HepG2 (cell line): ENCODE measurements at regions not wholly inside any gene's neighbourhood (a gene's known extent, or its start where the extent isn't known, plus 50 kb on each side); places are given as distances from the start of the nearest gene placed in this dataset.

Experiments
- ATAC-seq: fragments of 200-7000 bp; cut with Tn5 transposase; 3 replicates; pipeline ENCODE4 v1.9.1; 2020; ENCODE audit warnings: mild to moderate bottlenecking, moderate library complexity
- BruUV-seq: library from RNA; stranded (reverse); fragments of 400-500 nt; replicated peaks from 2 replicates; lab custom pipeline; 2021; lab: Mats Ljungman, UMichigan
- CTCF ChIA-PET: fragments of 300-600 bp; formaldehyde crosslinking; extraction: SDS; loops from one replicate; lab custom pipeline; 2021; ENCODE audit warnings: low total read pairs, inconsistent platforms, low intra/inter-chr PET ratio; lab: Yijun Ruan, JAX
- POLR2A ChIA-PET: fragments of 350-600 bp; sonication (Branson Sonifier 250); formaldehyde crosslinking; loops from one replicate; lab custom pipeline; 2020; ENCODE audit warnings: antibody characterized with exemption, inconsistent platforms; lab: Yijun Ruan, JAX
- DNase-seq: peaks from one replicate; pipeline ENCODE4 v3.0.0-alpha.2; 2015; ENCODE audit warnings: low spot score
- FAIRE-seq: peaks from 3 replicates; lab custom pipeline; 2011; peaks lifted over from hg19 to GRCh38; lab: Jason Lieb, UNC
- H2AFZ ChIP-seq: one replicate; pipeline ENCODE4 v1.6.1; 2011; ENCODE audit warnings: low read length, inconsistent platforms
- H3K27ac ChIP-seq: fragments of 300-600 bp; 3 replicates; pipeline ENCODE4 v1.8.0; 2011; ENCODE audit warnings: mixed run types, mild to moderate bottlenecking, mixed read lengths, low read length, inconsistent platforms; ENCODE audit not compliant: insufficient read depth; ENCODE audit errors: extremely low read length
- H3K27me3 ChIP-seq, 2 experiments: fragments of 200-600 bp in 1 of 2; 2 replicates in 1 of 2; 3 replicates in 1 of 2; pipeline versions ENCODE4 v1.6.0 to v1.8.0; 2011; ENCODE audit warnings: low read length in 2 of 2, mild to moderate bottlenecking in 2 of 2, moderate library complexity in 2 of 2, inconsistent platforms in 1 of 2; ENCODE audit not compliant: insufficient read depth in 2 of 2, control insufficient read depth in 1 of 2
- H3K36me3 ChIP-seq, 2 experiments: fragments of 200-600 bp in 1 of 2; replicated peaks in 1 of 2; 2 replicates in 1 of 2; 3 replicates in 1 of 2; pipeline versions ENCODE4 v1.5.1 to v1.8.0; 2011; ENCODE audit warnings: low read length in 2 of 2, inconsistent platforms in 1 of 2; ENCODE audit not compliant: insufficient read depth in 2 of 2, control insufficient read depth in 1 of 2
- H3K4me1 ChIP-seq: 2 replicates; pipeline ENCODE4 v1.5.1; 2012; ENCODE audit warnings: low read length, inconsistent platforms; ENCODE audit not compliant: insufficient read depth
- H3K4me2 ChIP-seq: 2 replicates; pipeline ENCODE4 v1.6.0; 2011; ENCODE audit warnings: low read depth, low read length, inconsistent platforms
- H3K4me3 ChIP-seq, 3 experiments: fragments of 200-600 bp in 1 of 3; sonication (generic), shearing (Covaris generic) in 1 of 3; replicated peaks in 1 of 3; 2 replicates each; pipeline ENCODE4 v1.5.1; 2011 to 2016; ENCODE audit warnings: low read length in 3 of 3, inconsistent platforms in 2 of 3, low read depth in 2 of 3, mild to moderate bottlenecking in 2 of 3, control low read depth in 1 of 3, mixed read lengths in 1 of 3; ENCODE audit not compliant: insufficient read depth in 1 of 3
- H3K79me2 ChIP-seq: one replicate; pipeline ENCODE4 v1.6.1; 2011; ENCODE audit warnings: low read length, inconsistent platforms; ENCODE audit not compliant: insufficient read depth
- H3K9ac ChIP-seq: 2 replicates; pipeline ENCODE4 v1.6.0; 2011; ENCODE audit warnings: mild to moderate bottlenecking, low read depth, low read length, inconsistent platforms; ENCODE audit not compliant: insufficient read depth
- H3K9me3 ChIP-seq: 2 replicates; pipeline ENCODE4 v1.5.1; 2012; ENCODE audit warnings: mild to moderate bottlenecking, low read length
- H4K20me1 ChIP-seq: 2 replicates; pipeline ENCODE4 v1.6.0; 2011; ENCODE audit warnings: inconsistent platforms, mild to moderate bottlenecking, low read length, moderate library complexity; ENCODE audit not compliant: insufficient read depth
- ARHGAP35 ChIP-seq: sonication (generic); formaldehyde crosslinking; IDR thresholded peaks from 2 replicates; pipeline ENCODE4 v1.9.0; 2022; ENCODE audit warnings: mild to moderate bottlenecking, inconsistent platforms, moderate library complexity, missing genetic modification reagents, borderline replicate concordance
- CBFB ChIP-seq: sonication (generic); formaldehyde crosslinking; IDR thresholded peaks from 2 replicates; pipeline ENCODE4 v1.4.0; 2020; ENCODE audit warnings: missing genetic modification reagents
- CC2D1A ChIP-seq: sonication (generic); formaldehyde crosslinking; IDR thresholded peaks from 2 replicates; pipeline ENCODE4 v1.8.1; 2023; ENCODE audit warnings: mild to moderate bottlenecking, missing genetic modification reagents
- FOSL2 ChIP-seq: sonication (generic); formaldehyde crosslinking; IDR thresholded peaks from 2 replicates; pipeline ENCODE4 v1.4.0; 2020; ENCODE audit warnings: missing genetic modification reagents
- FOXA3 ChIP-seq: IDR thresholded peaks from 2 replicates; pipeline ENCODE4 v1.6.1; 2016; ENCODE audit warnings: missing genetic modification reagents, missing compliant biosample characterization
- HDAC2 ChIP-seq: sonication (generic); formaldehyde crosslinking; IDR thresholded peaks from 2 replicates; pipeline ENCODE4 v1.4.0; 2020; ENCODE audit warnings: missing genetic modification reagents
- HOXA3 ChIP-seq: sonication (generic); formaldehyde crosslinking; IDR thresholded peaks from 2 replicates; pipeline ENCODE4 v1.5.0; 2020; ENCODE audit warnings: missing genetic modification reagents
- MAFK ChIP-seq, 2 experiments: IDR thresholded peaks in 1 of 2; conservative IDR thresholded peaks in 1 of 2; 2 replicates each; pipeline ENCODE4 v1.6.1; 2011; ENCODE audit warnings: improper control_type of control experiment in 2 of 2, low read length in 2 of 2
- MIXL1 ChIP-seq: IDR thresholded peaks from 2 replicates; pipeline ENCODE4 v1.6.1; 2016
- NR1H2 ChIP-seq: sonication (generic); formaldehyde crosslinking; IDR thresholded peaks from 2 replicates; pipeline ENCODE4 v1.8.1; 2022; ENCODE audit warnings: low read depth, missing genetic modification reagents, borderline replicate concordance
- SNAPC2 ChIP-seq: sonication (generic); formaldehyde crosslinking; IDR thresholded peaks from 2 replicates; pipeline ENCODE4 v1.8.1; 2022; ENCODE audit warnings: mild to moderate bottlenecking, missing genetic modification reagents
- STAT5B ChIP-seq: sonication (generic); formaldehyde crosslinking; IDR thresholded peaks from 2 replicates; pipeline ENCODE4 v1.4.0; 2020; ENCODE audit warnings: missing genetic modification reagents
- ZNF160 ChIP-seq: sonication (generic); formaldehyde crosslinking; IDR thresholded peaks from 2 replicates; pipeline ENCODE4 v1.8.0; 2022; ENCODE audit warnings: mild to moderate bottlenecking, inconsistent platforms, missing genetic modification reagents
- ZNF501 ChIP-seq: sonication (generic); formaldehyde crosslinking; IDR thresholded peaks from 2 replicates; pipeline ENCODE4 v1.5.1; 2020; ENCODE audit warnings: mild to moderate bottlenecking, moderate library complexity, missing genetic modification reagents
- ZNF562 ChIP-seq: sonication (generic); formaldehyde crosslinking; IDR thresholded peaks from 2 replicates; pipeline ENCODE4 v1.8.0; 2022; ENCODE audit warnings: missing genetic modification reagents, borderline replicate concordance
- ZNF619 ChIP-seq: sonication (generic); formaldehyde crosslinking; IDR thresholded peaks from 2 replicates; pipeline ENCODE4 v1.4.0; 2020; ENCODE audit warnings: mild to moderate bottlenecking, missing genetic modification reagents
- WGBS: methylation state at CpG from one replicate; pipeline ENCODE4 v1.1.6; 2017; ENCODE audit warnings: low lambda C conversion rate; 5-methylcytosine and 5-hydroxymethylcytosine counted together
- in situ Hi-C: cut with HindIII; loops from 2 replicates; pipeline ENCODE4 v1.10.0; 2017; ENCODE audit warnings: low pct_unique_long_range_greater_than_20kb; ENCODE audit not compliant: extremely low pct_ligation_motif_present
- intact Hi-C: fragments of 100-400 bp; cut with micrococcal nuclease; formaldehyde crosslinking; loops from one replicate; pipeline ENCODE4 v1.10.0; 2022; ENCODE audit not compliant: unreplicated experiment
- TF ChIP-seq, protein P1 (sequence below): sonication (generic); formaldehyde crosslinking; IDR thresholded peaks from 2 replicates; pipeline ENCODE4 v1.8.1; 2023; ENCODE audit warnings: mild to moderate bottlenecking, missing genetic modification reagents, borderline replicate concordance

DNA sequence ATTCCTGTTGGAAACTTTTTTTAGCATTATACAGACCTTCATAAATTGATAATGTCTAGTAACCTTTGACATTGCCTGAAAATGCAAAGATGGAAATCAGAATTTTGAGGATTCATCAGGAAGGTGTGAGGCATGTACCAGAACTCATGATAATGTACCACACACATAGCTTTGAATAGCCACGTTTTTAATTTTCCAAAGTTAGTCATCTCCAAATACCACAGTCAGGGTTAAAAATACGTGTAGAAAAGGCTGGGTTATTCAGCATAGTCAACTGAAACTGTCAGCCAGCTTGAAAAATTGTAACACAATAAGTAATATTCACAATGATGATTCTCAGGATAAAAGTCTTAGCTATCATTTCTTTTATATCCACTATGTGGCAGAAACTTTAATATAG is 102.0 kb upstream of the THRB start:
- Histone ChIP-seq H3K4me3 (no peak overlapping the region), H3K27ac (no peak overlapping the region), H3K79me2 (no peaks in the 10 kb centered on the region), H3K4me1 (peaks cover 11% of the 10 kb centered on the region), H3K9ac (no peak overlapping the region), H3K4me2 (no peak overlapping the region), H4K20me1 (no peaks in the 10 kb centered on the region), H2AFZ (no peak overlapping the region), H3K9me3 (no peaks in the 10 kb centered on the region), H3K27me3 (no peaks in the 10 kb centered on the region), H3K36me3 (no peaks in the 10 kb centered on the region)
- ChIA-PET CTCF (no interaction called here), POLR2A (no interaction called here)
- ATAC-seq (no peak), DNase-seq (no peak), FAIRE-seq (no peak)
- 3% methylated on average over 2 of the region's 2 CpGs for WGBS
- TF ChIP-seq SNAPC2 (CRISPR knock-in tag), result no peak
- TF ChIP-seq MIXL1, result no peak
- TF ChIP-seq ARHGAP35 (CRISPR knock-in tag), result no peak
- no peak for TF ChIP-seq ZNF501 (CRISPR knock-in tag)
- no peak for TF ChIP-seq ZNF562 (CRISPR knock-in tag)
- TF ChIP-seq NR1H2 (CRISPR knock-in tag), result no peak
- no peak for TF ChIP-seq HDAC2 (CRISPR knock-in tag)
- TF ChIP-seq STAT5B (CRISPR knock-in tag), result no peak
- TF ChIP-seq CC2D1A, result no peak
- no peak for TF ChIP-seq HOXA3 (CRISPR knock-in tag)
- no peak for TF ChIP-seq FOSL2 (CRISPR knock-in tag)
- TF ChIP-seq, protein P1, sequence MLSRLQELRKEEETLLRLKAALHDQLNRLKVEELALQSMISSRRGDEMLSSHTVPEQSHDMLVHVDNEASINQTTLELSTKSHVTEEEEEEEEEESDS (CRISPR knock-in tag), result no peak
- TF ChIP-seq ZNF160 (CRISPR knock-in tag), result no peak
- TF ChIP-seq MAFK (conservative IDR thresholded peaks at IDR 0.05 in 1 of 2, IDR thresholded peaks at IDR 0.05 in 1 of 2; ENCODE audit: low read length in 2 of 2), result no peak
- TF ChIP-seq FOXA3 (CRISPR knock-in tag), result no peak
- no peak for TF ChIP-seq ZNF619 (CRISPR knock-in tag)
- no peak for TF ChIP-seq CBFB (CRISPR knock-in tag)
- intact Hi-C loops, result no loop called here
- in situ Hi-C loops, result no loop called here
- BruUV-seq, result no TSS peak
